HEK293 (cell line): ENCODE measurements at regions not wholly inside any gene's neighbourhood (a gene's known extent, or its start where the extent isn't known, plus 50 kb on each side); places are given as distances from the start of the nearest gene placed in this dataset.
"Not testable (repeated sequence)": the region's sequence is repeated elsewhere in the genome, so short reads cannot be mapped to it uniquely, and the experiment has no call there.

Source experiments
- BCL11A ChIP-seq: fragments of 450-650 bp; formaldehyde crosslinking; IDR thresholded peaks from 2 replicates; pipeline ENCODE4 v1.5.1; 2016; ENCODE audit warnings: low read depth, missing biosample characterization, missing genetic modification characterization
- CTCF ChIP-seq: fragments of 450-650 bp; formaldehyde crosslinking; IDR thresholded peaks from 2 replicates; pipeline ENCODE4 v1.5.1; 2016; ENCODE audit warnings: missing biosample characterization, missing genetic modification characterization
- KLF7 ChIP-seq: fragments of 450-650 bp; formaldehyde crosslinking; IDR thresholded peaks from 2 replicates; pipeline ENCODE4 v1.5.1; 2016; ENCODE audit warnings: missing biosample characterization, missing genetic modification characterization, borderline replicate concordance
- REPIN1 ChIP-seq: fragments of 450-650 bp; formaldehyde crosslinking; IDR thresholded peaks from 2 replicates; pipeline ENCODE4 v1.5.1; 2017; ENCODE audit warnings: missing biosample characterization, missing genetic modification characterization, low read depth
- ZBTB20 ChIP-seq: fragments of 450-650 bp; formaldehyde crosslinking; IDR thresholded peaks from 2 replicates; pipeline ENCODE4 v1.5.1; 2016; ENCODE audit warnings: missing biosample characterization, missing genetic modification characterization
- ZBTB44 ChIP-seq: fragments of 450-650 bp; IDR thresholded peaks from 2 replicates; pipeline ENCODE4 v1.5.1; 2018; ENCODE audit warnings: missing biosample characterization, mild to moderate bottlenecking, missing genetic modification characterization
- ZBTB8A ChIP-seq: fragments of 450-650 bp; formaldehyde crosslinking; IDR thresholded peaks from 2 replicates; pipeline ENCODE4 v1.5.1; 2016; ENCODE audit warnings: missing biosample characterization, missing genetic modification characterization
- ZNF16 ChIP-seq: fragments of 450-650 bp; formaldehyde crosslinking; IDR thresholded peaks from 2 replicates; pipeline ENCODE4 v1.5.1; 2016; ENCODE audit warnings: low read depth, missing biosample characterization, missing genetic modification characterization
- ZNF239 ChIP-seq: fragments of 450-650 bp; formaldehyde crosslinking; IDR thresholded peaks from 2 replicates; pipeline ENCODE4 v1.5.1; 2016; ENCODE audit warnings: missing biosample characterization, missing genetic modification characterization
- ZNF513 ChIP-seq: fragments of 450-650 bp; IDR thresholded peaks from 2 replicates; pipeline ENCODE4 v1.5.1; 2018; ENCODE audit warnings: missing biosample characterization, missing genetic modification characterization
- ZNF521 ChIP-seq: fragments of 450-650 bp; formaldehyde crosslinking; IDR thresholded peaks from 2 replicates; pipeline ENCODE4 v1.5.1; 2017; ENCODE audit warnings: missing biosample characterization, mild to moderate bottlenecking, missing genetic modification characterization
- TF ChIP-seq, protein P1 (sequence below): fragments of 450-650 bp; formaldehyde crosslinking; IDR thresholded peaks from 2 replicates; pipeline ENCODE4 v1.5.1; 2017; ENCODE audit warnings: missing biosample characterization, mild to moderate bottlenecking, missing genetic modification characterization, moderate library complexity

DNA sequence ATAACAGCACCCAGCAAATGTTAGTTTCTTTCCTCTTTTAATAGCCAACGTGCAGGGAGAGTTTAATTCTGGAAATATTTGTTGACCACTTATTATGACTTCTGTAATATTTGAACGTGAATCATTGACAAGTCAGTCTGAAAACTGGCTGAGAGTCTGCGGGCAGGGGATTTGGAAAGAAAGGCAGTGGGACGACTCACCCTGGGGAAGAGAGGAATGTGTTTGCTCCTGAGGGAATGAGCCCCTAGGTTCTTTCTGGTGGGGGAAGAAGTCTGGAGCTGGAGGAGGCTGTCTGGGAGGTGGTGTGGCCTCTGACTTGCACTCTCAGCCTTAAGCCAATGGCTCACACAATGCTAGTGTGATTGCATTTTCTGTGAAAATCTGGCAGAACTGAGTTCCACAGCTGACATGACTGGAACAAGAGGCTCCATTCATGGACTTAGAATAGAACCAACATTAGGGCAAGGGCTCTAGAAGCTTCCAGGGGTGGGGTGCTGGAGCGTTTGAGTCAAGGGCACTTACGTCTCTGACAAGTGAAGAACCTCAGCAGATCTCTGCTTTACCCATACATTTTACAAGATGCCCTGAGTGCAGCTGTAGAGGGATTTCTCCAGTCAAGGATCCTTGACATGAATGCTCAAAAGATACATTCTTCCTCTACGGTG lies 100.7 kb downstream of the KBTBD2 start:
- TF ChIP-seq ZNF513 (tag by site-specific recombination); CTCF; ZNF239 (tag by site-specific recombination); KLF7 (tag by site-specific recombination); ZBTB20 (tag by site-specific recombination); ZBTB8A; ZNF521 (tag by site-specific recombination); BCL11A (tag by site-specific recombination); ZNF16 (tag by site-specific recombination); ZBTB44 (tag by site-specific recombination); REPIN1 (tag by site-specific recombination): not testable (repeated sequence)
- TF ChIP-seq, protein P1, sequence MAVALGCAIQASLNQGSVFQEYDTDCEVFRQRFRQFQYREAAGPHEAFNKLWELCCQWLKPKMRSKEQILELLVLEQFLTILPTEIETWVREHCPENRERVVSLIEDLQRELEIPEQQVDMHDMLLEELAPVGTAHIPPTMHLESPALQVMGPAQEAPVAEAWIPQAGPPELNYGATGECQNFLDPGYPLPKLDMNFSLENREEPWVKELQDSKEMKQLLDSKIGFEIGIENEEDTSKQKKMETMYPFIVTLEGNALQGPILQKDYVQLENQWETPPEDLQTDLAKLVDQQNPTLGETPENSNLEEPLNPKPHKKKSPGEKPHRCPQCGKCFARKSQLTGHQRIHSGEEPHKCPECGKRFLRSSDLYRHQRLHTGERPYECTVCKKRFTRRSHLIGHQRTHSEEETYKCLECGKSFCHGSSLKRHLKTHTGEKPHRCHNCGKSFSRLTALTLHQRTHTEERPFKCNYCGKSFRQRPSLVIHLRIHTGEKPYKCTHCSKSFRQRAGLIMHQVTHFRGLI (tag by site-specific recombination), result not testable (repeated sequence)
